ENCODE measurements at regions not wholly inside any gene's neighbourhood (a gene's known extent, or its start where the extent isn't known, plus 50 kb on each side); places are given as distances from the start of the nearest gene placed in this dataset.

DNA sequence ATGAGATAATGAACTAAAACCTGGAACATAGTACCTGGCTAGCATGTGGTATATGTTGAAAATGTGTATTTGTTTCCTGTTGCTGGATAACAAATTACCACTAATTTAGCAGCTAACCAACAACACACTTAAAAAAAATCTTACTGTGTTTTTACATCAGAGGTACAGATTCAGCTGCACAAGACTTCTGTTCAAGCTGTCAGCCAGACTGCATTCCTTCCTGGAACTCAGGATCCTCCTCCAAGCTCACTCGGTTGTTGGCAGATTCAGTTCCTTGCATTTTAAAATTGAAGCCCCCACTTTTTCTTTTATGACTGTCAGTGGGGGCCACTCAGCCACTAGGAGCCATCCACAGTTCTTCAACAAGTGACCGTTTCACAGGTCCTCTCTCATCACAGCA is 246.9 kb upstream of the DACH1 start:
- no peak for DNase-seq (ENCODE audit: low read depth)
- TF ChIP-seq, protein P1, sequence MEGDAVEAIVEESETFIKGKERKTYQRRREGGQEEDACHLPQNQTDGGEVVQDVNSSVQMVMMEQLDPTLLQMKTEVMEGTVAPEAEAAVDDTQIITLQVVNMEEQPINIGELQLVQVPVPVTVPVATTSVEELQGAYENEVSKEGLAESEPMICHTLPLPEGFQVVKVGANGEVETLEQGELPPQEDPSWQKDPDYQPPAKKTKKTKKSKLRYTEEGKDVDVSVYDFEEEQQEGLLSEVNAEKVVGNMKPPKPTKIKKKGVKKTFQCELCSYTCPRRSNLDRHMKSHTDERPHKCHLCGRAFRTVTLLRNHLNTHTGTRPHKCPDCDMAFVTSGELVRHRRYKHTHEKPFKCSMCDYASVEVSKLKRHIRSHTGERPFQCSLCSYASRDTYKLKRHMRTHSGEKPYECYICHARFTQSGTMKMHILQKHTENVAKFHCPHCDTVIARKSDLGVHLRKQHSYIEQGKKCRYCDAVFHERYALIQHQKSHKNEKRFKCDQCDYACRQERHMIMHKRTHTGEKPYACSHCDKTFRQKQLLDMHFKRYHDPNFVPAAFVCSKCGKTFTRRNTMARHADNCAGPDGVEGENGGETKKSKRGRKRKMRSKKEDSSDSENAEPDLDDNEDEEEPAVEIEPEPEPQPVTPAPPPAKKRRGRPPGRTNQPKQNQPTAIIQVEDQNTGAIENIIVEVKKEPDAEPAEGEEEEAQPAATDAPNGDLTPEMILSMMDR (IDR thresholded peaks at IDR 0.05; ENCODE audit: low read length, missing control alignments), result no peak
- no peak overlapping the region for H3K4me3 ChIP-seq (replicated peaks; ENCODE audit: low read depth, low read length)

DNA sequence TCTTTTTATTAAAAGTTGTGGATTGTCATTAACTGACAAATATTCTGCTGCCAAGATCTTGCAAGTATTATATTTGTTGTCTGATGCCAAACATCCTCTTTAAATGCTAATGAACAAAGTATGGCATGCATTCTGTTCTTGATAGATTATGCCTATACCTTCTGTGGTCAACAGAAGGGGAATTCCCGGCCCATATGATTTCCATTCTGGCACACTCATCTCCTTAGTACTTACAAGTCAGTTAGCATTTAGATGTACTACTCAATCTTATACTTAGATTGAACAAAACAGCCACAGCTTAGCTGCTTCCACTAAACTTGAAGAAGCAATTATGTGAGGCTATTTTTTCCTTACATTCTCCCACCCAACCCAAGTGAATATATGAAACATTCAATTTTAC is 246.1 kb upstream of the DACH1 start:
- TF ChIP-seq, protein P1 (IDR thresholded peaks at IDR 0.05; ENCODE audit: low read length, missing control alignments), result no peak
- no peak overlapping the region for H3K4me3 ChIP-seq (replicated peaks; ENCODE audit: low read depth, low read length)
- no peak for DNase-seq (ENCODE audit: low read depth)

DNA sequence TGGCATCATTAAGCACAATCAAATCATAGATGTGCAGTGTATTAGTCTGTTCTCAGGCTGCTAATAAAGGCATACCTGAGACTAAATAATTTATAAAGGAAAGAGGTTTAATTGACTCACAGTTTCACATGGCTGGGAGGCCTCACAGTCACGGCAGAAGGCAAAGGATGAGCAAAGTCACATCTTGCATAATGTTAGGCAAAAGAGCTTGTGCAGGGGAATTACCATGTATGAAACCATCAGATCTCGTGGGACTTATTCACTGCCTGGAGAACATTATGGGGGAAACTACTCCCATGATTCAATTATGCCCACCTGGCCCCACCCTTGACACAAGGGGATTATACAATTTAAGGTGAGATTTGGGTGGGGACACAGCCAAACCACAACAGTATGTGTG is 245.2 kb upstream of the DACH1 start:
- H3K4me3 ChIP-seq (replicated peaks; ENCODE audit: low read depth, low read length), result no peak overlapping the region
- DNase-seq (ENCODE audit: low read depth), result no peak
- TF ChIP-seq, protein P1 (IDR thresholded peaks at IDR 0.05; ENCODE audit: low read length, missing control alignments), result no peak

DNA sequence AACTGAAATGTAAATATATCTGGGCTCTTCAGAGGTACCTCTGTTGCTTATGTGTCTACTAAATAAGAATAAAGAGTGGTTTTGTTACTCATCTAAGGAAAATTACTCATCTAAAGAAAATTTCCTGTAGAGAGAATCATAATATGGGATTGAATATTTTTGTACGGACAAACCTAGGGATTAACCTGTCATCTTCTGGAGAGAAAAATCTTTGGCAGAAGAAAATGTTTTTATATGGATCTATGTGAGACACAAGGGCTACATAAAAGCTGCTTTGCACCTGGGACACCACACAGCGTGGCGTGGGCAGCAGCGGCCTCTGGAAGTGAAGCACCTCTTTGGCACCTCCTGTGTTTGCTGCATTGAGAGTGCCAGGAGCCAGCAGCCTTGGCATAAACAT is 242.9 kb upstream of the DACH1 start:
- no peak overlapping the region for H3K4me3 ChIP-seq (replicated peaks; ENCODE audit: low read depth, low read length)
- DNase-seq (ENCODE audit: low read depth), result no peak
- TF ChIP-seq, protein P1 (IDR thresholded peaks at IDR 0.05; ENCODE audit: low read length, missing control alignments), result no peak

DNA sequence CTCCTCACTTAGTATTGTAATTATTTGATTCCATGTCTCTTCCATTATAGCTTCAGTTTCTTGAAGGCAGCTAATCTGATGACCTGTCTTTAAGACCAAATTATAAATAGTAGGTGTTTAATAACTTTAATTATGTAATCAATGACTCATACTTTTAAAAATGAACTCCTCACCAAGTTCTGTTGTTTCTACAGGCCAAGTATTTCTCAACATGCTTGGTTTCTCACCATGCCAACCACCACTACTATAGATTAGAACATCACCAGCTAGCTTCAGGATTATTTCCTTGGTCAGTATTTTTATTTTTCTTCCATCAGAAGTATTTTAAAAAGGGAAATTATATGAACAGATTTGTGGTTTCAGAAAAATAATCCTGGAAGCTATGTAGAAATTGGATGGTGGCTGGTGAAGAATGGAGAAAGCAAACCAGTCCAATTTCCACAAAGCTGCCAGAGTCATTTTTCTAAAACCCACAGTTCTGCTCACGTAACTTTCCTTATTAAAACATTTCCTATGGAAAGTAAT is 237.7 kb upstream of the DACH1 start:
- TF ChIP-seq, protein P1 (IDR thresholded peaks at IDR 0.05; ENCODE audit: low read length, missing control alignments), result no peak
- DNase-seq (ENCODE audit: low read depth), result peak; percentile 35
- H3K4me3 ChIP-seq (replicated peaks; ENCODE audit: low read depth, low read length), result no peak overlapping the region

DNA sequence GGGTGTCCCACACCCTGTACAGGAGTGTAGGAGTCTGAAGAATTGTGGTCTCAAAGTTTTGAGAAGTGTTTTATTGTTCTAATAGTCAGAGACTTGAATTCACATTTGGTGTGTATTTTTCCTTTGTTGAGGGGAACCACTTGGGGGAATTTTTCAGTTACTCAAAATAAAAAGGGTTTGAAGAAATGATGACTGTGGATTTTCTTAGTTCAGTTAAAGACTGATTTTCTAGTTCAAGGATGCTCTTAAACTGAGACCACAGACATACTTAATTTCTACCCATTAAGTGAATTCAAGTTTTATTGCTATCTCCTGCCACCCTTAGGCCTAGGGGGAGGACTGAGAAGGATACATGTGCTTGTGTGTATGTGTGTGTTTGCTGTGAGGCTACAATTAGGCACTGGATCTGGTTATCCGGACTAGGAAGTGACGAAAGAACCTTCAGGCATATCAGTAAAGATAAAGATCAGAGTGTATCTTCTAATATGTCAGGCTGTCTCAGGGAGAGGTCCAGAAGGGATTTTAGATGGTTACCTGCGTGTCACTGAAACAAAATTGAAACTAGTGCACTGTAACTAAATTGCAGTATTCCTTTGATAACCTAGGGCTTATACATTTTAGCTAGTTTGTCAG is 234.9 kb upstream of the DACH1 start:
- TF ChIP-seq, protein P1 (IDR thresholded peaks at IDR 0.05; ENCODE audit: low read length, missing control alignments), result no peak
- no peak for DNase-seq (ENCODE audit: low read depth)
- no peak overlapping the region for H3K4me3 ChIP-seq (replicated peaks; ENCODE audit: low read depth, low read length)

DNA sequence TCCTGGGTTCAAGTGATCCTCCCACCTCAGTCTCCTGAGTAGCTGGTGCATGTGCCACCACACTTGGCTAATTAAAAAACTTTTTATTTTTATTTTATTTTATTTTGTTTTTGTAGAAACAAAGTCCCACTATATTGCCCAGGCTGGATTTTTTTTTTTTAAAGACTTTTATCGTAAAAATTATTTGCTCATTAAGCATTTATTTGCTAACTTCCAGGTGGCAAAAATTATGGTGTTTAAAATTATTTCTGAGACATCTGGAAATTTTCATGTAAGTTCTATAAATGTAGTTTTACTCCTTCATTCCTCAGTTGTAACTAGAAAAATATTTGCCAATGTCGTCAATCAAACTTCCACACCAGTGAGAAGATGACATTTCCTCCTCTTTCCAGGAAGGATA is 233.3 kb upstream of the DACH1 start:
- TF ChIP-seq, protein P1 (IDR thresholded peaks at IDR 0.05; ENCODE audit: low read length, missing control alignments), result no peak
- DNase-seq (ENCODE audit: low read depth), result no peak
- H3K4me3 ChIP-seq (replicated peaks; ENCODE audit: low read depth, low read length), result no peak overlapping the region

Data from fibroblast of pulmonary artery (primary cell).